ENCODE measurements at regions not wholly inside any gene's neighbourhood (a gene's known extent, or its start where the extent isn't known, plus 50 kb on each side); places are given as distances from the start of the nearest gene placed in this dataset.
"Not testable (repeated sequence)": the region's sequence is repeated elsewhere in the genome, so short reads cannot be mapped to it uniquely, and the experiment has no call there.

- no peak for DNase-seq (ENCODE audit: low read depth)
Observed at GRCh38 chr5:27797220-27797619, 758.8 kb upstream of the CDH9 start.

GRCh38 chr5:27788184-27788583, 749.8 kb upstream of the CDH9 start:
- no peak for DNase-seq (ENCODE audit: low read depth)

- no peak for DNase-seq (ENCODE audit: low read depth)
Observed at GRCh38 chr5:27784317-27784716, 745.9 kb upstream of the CDH9 start.

DNA sequence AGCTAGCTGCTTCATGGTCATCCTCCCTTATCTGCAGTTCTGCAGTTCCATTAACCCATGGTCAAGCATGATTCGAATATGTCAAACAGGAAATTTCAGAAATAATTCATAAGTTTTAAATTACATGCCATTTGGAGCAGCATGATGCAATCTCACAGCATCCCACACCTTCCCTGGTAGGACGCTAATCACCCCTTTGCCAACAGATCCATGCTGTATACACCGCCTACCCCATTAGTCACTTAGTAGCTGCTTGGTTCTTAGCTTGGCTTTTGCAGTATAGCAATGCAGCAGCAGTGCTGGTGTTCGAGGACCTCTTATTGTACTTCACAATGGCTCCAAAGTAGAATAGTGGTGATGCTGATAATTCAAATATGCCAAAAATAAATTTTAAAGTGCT, 739.7 kb upstream of the CDH9 start:
- DNase-seq (ENCODE audit: low read depth): no peak

- no peak for DNase-seq (ENCODE audit: low read depth)
Observed at GRCh38 chr5:27773636-27774035, 735.2 kb upstream of the CDH9 start.

- no peak for DNase-seq (ENCODE audit: low read depth)
Observed at GRCh38 chr5:27773166-27773565, 734.8 kb upstream of the CDH9 start.

DNA sequence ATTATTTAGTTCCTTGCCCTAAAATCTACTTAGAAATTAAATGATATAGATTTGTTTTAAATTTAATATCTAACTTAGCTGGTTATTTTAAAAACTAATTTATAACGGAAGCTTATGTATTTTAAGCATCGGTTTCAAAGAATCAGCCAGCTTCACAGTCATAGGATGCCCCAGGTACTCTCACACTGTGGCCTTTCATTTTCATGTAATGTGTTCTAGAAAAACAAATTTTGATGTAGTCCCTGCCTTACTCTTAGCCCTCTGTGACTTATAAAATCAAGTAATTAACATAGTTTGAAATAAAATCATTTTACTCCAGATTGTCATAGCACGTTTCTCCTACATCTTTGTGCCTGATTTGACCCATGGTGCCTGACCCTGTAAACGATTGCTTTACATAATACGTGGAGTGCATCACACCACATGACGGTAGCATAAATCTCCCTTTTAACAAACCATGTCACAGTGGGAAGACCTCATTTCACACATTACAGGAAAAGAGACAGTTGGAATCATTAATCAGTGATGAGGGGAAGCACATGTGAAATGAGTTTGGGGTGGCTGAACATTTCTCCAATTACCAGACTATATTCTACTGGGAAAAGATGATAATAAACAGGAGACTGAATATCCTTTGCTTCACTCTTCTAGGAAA, 731.5 kb upstream of the CDH9 start:
- DNase-seq (ENCODE audit: low read depth): no peak

DNA sequence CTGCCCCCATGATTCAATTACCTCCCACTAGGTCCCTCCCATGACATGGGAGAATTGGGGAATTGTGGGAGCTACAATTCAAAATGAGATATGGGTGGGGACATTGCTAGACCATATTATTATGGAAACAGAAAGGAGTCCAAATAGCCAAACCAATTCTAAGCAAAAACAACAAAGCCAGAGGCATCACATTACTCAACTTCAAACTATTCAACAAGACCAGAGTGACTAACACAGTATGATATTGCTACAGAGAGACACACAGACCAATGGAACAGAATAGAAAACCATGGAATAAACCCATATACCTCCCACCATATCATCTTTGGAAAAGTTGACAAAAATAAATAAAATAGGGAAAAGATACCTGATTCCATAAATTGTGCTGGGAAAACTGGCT, 710.5 kb upstream of the CDH9 start:
- DNase-seq (ENCODE audit: low read depth): no peak

DNA sequence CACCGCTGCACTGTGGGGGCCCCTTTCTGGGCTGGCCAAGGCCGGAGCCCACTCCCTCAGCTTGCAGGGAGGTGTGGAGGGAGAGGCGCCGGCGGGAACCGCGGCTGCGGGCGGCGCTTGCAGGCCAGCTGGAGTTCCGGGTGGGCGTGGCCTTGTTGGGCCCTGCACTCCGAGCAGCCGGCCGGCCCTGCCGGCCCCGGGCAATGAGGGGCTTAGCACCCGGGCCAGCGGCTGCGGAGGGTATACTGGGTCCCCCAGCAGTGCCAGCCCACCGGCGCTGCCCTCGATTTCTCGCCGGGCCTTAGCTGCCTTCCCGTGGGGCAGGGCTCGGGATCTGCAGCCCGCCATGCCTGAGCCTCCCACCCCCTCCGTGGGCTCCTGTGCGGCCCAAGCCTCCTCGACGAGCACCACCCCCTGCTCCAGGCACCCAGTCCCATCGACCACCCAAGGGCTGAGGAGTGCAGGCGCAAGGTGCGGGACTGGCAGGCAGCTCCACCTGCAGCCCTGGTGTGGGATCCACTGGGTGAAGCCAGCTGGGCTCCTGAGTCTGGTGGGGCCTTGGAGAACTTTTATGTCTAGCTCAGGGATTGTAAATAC, 705.1 kb upstream of the CDH9 start:
- not testable (repeated sequence) for DNase-seq (ENCODE audit: low read depth)

DNA sequence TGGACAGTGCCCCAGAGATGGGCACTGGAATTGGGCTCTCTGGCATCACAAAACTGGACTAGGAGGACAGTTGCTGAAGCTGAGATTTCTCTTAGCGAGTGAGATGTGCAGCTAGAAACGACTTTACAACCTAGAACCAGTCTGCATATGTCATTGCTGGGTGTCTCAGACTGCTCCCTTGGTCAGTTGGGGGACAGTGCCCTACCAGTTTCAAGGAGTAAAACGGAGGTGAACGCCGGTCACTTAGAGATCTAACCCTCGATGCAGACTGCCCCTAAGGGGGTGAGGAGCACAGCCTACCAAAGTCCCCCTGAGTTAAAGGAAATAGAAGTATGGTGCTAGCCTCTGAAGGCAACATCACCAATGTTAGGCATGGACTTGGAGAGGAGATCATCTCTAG, 704.4 kb upstream of the CDH9 start:
- DNase-seq (ENCODE audit: low read depth): no peak

DNA sequence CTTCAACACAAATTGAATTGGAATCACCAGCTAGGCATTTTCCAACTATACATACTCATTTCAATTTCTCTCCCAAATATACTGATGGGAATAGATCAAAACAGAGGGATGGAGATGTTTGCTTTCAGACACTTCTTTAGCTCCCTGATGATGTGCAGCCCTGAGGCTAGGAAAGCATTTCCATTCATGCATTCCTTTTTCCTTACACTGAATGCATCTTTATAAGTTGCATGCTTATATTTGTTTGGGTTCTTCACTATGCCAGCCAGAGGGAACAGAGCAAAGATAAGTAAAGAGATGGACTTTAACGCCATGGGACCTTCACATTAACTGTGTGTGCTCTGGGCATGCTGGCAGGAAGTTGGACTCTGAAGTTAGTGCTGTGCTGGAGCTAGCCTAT, 696.5 kb upstream of the CDH9 start:
- no peak for DNase-seq (ENCODE audit: low read depth)

DNA sequence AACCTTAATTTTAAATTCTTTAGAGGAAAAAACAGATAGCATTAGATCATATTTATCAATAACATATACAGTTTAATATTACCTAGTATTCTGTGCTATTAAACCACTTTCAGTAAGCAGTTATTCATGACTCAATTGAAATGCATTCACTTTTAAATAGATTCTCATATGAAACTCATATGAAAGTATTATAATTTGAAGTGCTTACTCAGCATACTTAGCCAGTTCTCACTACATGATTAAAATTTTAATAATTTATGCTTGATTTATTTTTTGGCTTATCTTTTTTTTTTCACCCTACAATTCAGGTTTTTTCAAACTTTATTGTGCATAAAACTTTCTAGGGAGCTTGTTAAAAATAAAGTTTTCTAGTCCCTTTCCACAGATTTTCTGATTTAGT, 694.9 kb upstream of the CDH9 start:
- DNase-seq (ENCODE audit: low read depth): no peak

GRCh38 chr5:27727254-27727653, 688.9 kb upstream of the CDH9 start:
- DNase-seq (ENCODE audit: low read depth): no peak

DNA sequence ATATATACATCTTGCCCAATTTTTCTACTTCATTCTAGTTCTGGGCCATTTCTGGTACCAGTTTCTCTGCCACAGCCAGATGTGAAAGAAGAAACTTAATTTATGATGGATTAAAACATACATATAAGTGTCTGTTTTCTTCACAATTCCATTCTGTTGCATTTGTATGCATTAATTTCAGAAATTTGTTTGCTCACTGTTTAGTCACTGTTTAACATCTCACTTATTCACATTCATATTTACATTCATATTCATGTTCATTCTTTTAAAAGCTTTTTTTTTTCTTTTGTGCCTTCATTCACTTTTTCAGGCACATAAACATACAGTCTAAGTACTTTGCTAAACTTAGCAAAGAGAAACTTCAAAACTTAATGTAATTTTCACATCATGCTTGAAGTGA, 684.0 kb upstream of the CDH9 start:
- no peak for DNase-seq (ENCODE audit: low read depth)

DNA sequence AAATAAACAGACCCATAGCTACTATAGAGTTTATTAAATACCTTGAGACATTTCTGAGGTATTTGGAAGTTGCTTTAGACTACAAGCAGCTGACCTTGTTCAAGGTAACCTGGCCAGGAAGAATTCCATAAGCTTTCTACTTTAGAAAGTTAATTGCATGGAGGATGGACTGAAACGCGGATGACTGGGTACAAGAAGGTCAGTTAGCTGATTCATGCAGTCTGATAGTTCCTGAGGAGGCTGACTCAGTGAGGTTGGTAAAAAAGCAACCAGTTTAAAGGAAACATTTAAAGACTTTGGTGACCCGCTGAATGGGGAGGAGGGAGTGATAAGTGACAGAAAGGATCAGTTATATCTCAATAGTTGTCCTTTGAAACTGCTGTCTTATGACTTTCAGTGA, 670.1 kb upstream of the CDH9 start:
- DNase-seq (ENCODE audit: low read depth): no peak

- DNase-seq (ENCODE audit: low read depth): no peak
Observed at GRCh38 chr5:27706832-27707231, 668.4 kb upstream of the CDH9 start.

DNA sequence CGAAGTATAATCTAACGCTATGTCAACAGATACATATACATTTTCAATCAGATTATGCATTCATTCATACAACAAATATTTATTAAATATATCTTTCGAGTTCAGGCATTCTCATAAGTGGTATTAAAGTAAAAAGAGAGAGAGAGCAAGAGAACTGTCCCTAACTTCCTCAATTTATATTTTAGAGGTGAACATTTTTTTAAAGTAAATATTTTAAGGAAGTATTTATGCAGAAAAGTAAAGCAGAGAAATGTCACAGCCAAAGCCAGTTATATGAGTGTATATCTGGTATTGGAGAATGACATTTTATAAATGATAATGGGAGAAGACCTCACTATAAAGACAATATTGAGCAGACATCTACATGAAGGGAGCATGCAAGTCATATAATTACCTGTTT, 667.3 kb upstream of the CDH9 start:
- no peak for DNase-seq (ENCODE audit: low read depth)

- peak; percentile 49 for DNase-seq (ENCODE audit: low read depth)
Observed at GRCh38 chr5:27701931-27702903, 663.8 kb upstream of the CDH9 start.

GRCh38 chr5:27700526-27700925, 662.1 kb upstream of the CDH9 start:
- DNase-seq (ENCODE audit: low read depth): no peak

DNA sequence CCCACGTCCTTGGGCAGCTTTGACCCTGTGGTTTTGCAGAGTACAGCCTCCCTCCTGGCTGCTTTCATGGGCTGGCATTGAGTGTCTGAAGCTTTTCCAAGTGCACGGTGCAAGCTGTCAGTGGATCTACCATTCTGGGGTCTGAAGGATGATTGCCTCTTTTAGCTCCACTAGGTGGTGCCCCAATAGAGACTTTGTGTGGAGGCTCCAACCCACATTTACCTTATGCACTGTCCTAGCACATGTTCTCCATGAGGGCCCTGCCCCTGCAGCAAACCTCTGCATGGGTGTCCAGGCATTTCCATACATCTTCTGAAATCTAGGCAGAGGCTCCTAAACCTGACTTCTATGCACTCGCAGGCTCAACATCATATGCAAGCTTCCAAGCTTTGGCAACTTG, 644.2 kb upstream of the CDH9 start:
- DNase-seq (ENCODE audit: low read depth): no peak

DNA sequence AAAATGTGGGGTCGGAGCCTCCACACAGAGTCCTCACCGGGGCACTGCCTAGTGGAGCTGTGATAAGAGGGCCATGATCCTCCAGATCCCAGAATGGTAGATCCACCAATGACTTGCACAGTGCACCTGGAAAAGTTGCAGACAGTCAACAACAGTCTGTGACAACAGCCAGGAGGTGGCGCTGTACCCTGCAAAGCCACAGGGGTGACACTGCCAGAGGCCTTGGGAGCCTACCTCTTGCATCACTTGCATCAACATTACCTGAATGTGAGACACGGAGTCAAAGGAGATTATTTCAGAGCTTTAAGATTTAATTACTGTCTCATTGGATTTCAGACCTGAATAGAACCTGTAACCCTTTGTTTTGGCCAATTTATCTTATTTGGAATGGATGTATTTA, 614.1 kb upstream of the CDH9 start:
- no peak for DNase-seq (ENCODE audit: low read depth)

- DNase-seq (ENCODE audit: low read depth): no peak
Observed at GRCh38 chr5:27639005-27639612, 600.7 kb upstream of the CDH9 start.

GRCh38 chr5:27619982-27620381, 581.6 kb upstream of the CDH9 start:
- DNase-seq (ENCODE audit: low read depth): no peak
